VCaP (cell line): ENCODE measurements at regions not wholly inside any gene's neighbourhood (a gene's known extent, or its start where the extent isn't known, plus 50 kb on each side); places are given as distances from the start of the nearest gene placed in this dataset.
"Not testable (repeated sequence)": the region's sequence is repeated elsewhere in the genome, so short reads cannot be mapped to it uniquely, and the experiment has no call there.

Experiments
- H3K27ac ChIP-seq: fragments of 450-650 bp; 2 replicates; pipeline ENCODE4 v1.5.1; 2017
- CTCF ChIP-seq: fragments of 450-650 bp; conservative IDR thresholded peaks from 2 replicates; pipeline ENCODE4 v1.5.1; 2017; ENCODE audit warnings: mild to moderate bottlenecking, moderate library complexity

- no peak for TF ChIP-seq CTCF
- peak overlapping the region; percentile 52 for H3K27ac ChIP-seq
Measured at GRCh38 chr2:205864491-205864890, 182.2 kb downstream of the NRP2 start.

- H3K27ac ChIP-seq: not testable (repeated sequence)
Measured at GRCh38 chr2:205862761-205863160, 180.5 kb downstream of the NRP2 start.

GRCh38 chr2:205860885-205861284 lies 178.6 kb downstream of the NRP2 start:
- no peak for TF ChIP-seq CTCF

GRCh38 chr2:205860181-205860580 lies 177.9 kb downstream of the NRP2 start:
- no peak overlapping the region for H3K27ac ChIP-seq
- TF ChIP-seq CTCF: no peak

More at GRCh38 chr2:205860885-205861284, 178.6 kb downstream of the NRP2 start:
- no peak overlapping the region for H3K27ac ChIP-seq

- no peak for TF ChIP-seq CTCF
- H3K27ac ChIP-seq: no peak overlapping the region
Measured at GRCh38 chr2:205858881-205859441, 176.7 kb downstream of the NRP2 start.

GRCh38 chr2:205858275-205858674 lies 176.0 kb downstream of the NRP2 start:
- no peak for TF ChIP-seq CTCF
- H3K27ac ChIP-seq: no peak overlapping the region

GRCh38 chr2:205857520-205858237 lies 175.4 kb downstream of the NRP2 start:
- no peak overlapping the region for H3K27ac ChIP-seq
- TF ChIP-seq CTCF: no peak

GRCh38 chr2:205852457-205852856 lies 170.2 kb downstream of the NRP2 start:
- TF ChIP-seq CTCF: no peak
- no peak overlapping the region for H3K27ac ChIP-seq
